HEK293T (cell line): ENCODE measurements at regions not wholly inside any gene's neighbourhood (a gene's known extent, or its start where the extent isn't known, plus 50 kb on each side); places are given as distances from the start of the nearest gene placed in this dataset.
"Not testable (repeated sequence)": the region's sequence is repeated elsewhere in the genome, so short reads cannot be mapped to it uniquely, and the experiment has no call there.

ENCODE experiments used
- CTCF ChIA-PET: fragments of 350-600 bp; formaldehyde crosslinking; extraction: SDS; loops from one replicate; lab custom pipeline; 2021; ENCODE audit warnings: antibody characterized with exemption, inconsistent platforms; lab: Yijun Ruan, JAX
- POLR2A ChIA-PET: fragments of 350-600 bp; formaldehyde crosslinking; extraction: SDS; loops from one replicate; lab custom pipeline; 2020; ENCODE audit warnings: antibody characterized with exemption, inconsistent platforms; lab: Yijun Ruan, JAX
- DNase-seq: peaks from one replicate; pipeline ENCODE4 v3.0.0; 2012; ENCODE audit warnings: mixed read lengths; ENCODE audit errors: extremely low spot score
- ARNT ChIP-seq: fragments of 450-650 bp; IDR thresholded peaks from 2 replicates; pipeline ENCODE4 v1.6.1; 2017; ENCODE audit warnings: mild to moderate bottlenecking
- BHLHE40 ChIP-seq: fragments of 450-650 bp; IDR thresholded peaks from 2 replicates; pipeline ENCODE4 v1.6.1; 2016; ENCODE audit warnings: mild to moderate bottlenecking, moderate library complexity, borderline replicate concordance
- CTBP1 ChIP-seq: fragments of 450-650 bp; IDR thresholded peaks from 2 replicates; pipeline ENCODE4 v1.6.1; 2016; ENCODE audit warnings: borderline replicate concordance
- ELF4 ChIP-seq: fragments of 450-650 bp; IDR thresholded peaks from 2 replicates; pipeline ENCODE4 v1.6.1; 2017; ENCODE audit warnings: antibody characterized with exemption
- FOXA1 ChIP-seq: fragments of 450-650 bp; IDR thresholded peaks from 2 replicates; pipeline ENCODE4 v1.6.1; 2016; ENCODE audit warnings: mild to moderate bottlenecking
- FOXK2 ChIP-seq: fragments of 450-650 bp; IDR thresholded peaks from 2 replicates; pipeline ENCODE4 v1.6.1; 2016; ENCODE audit warnings: mild to moderate bottlenecking
- FOXM1 ChIP-seq: fragments of 450-650 bp; IDR thresholded peaks from 2 replicates; pipeline ENCODE4 v1.6.1; 2017; ENCODE audit warnings: mild to moderate bottlenecking, borderline replicate concordance
- HDGF ChIP-seq: fragments of 450-650 bp; IDR thresholded peaks from 2 replicates; pipeline ENCODE4 v1.6.1; 2017; ENCODE audit warnings: antibody characterized with exemption, borderline replicate concordance
- L3MBTL2 ChIP-seq: fragments of 450-650 bp; conservative IDR thresholded peaks from 2 replicates; pipeline ENCODE4 v1.6.1; 2016; ENCODE audit warnings: mild to moderate bottlenecking
- LEF1 ChIP-seq: fragments of 450-650 bp; IDR thresholded peaks from 2 replicates; pipeline ENCODE4 v1.6.1; 2017; ENCODE audit warnings: mild to moderate bottlenecking, borderline replicate concordance
- NFRKB ChIP-seq: fragments of 450-650 bp; IDR thresholded peaks from 2 replicates; pipeline ENCODE4 v1.6.1; 2016; ENCODE audit warnings: mild to moderate bottlenecking, moderate library complexity
- PKNOX1 ChIP-seq: fragments of 450-650 bp; IDR thresholded peaks from 2 replicates; pipeline ENCODE4 v1.6.1; 2016
- SP1 ChIP-seq: fragments of 450-650 bp; IDR thresholded peaks from 2 replicates; pipeline ENCODE4 v1.6.1; 2017
- SUZ12 ChIP-seq: fragments of 450-650 bp; IDR thresholded peaks from 2 replicates; pipeline ENCODE4 v1.6.1; 2016; ENCODE audit warnings: mild to moderate bottlenecking
- TARDBP ChIP-seq: fragments of 450-650 bp; IDR thresholded peaks from 2 replicates; pipeline ENCODE4 v1.6.1; 2016
- ZNF384 ChIP-seq: fragments of 450-650 bp; IDR thresholded peaks from 2 replicates; pipeline ENCODE4 v1.6.1; 2016

DNA sequence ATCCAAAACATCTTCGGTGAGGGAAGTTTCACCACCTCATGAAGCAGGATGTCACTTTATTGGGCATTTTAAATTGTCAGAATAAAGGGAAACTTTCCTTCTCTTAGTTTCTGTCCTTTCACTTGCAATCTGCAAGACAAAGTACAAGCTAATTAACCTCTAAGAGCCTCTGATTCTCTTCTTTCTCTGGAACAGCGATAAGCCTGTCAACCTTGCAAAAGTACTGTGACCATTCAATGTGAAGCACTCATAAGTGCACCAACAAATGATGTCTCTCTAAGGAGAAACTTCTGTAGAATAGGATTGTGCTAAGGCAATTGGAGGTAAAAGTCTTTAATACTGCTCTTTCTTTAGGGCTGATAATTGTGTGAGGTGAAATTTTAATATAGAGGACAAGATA is 1622.3 kb downstream of the CDH8 start:
- ChIA-PET POLR2A (no interaction called here), CTCF (no interaction called here)
- no peak for DNase-seq
- no peak for TF ChIP-seq BHLHE40
- TF ChIP-seq FOXM1: no peak
- TF ChIP-seq FOXK2: no peak
- no peak for TF ChIP-seq ZNF384
- TF ChIP-seq CTBP1: no peak
- no peak for TF ChIP-seq PKNOX1
- no peak for TF ChIP-seq HDGF

DNA sequence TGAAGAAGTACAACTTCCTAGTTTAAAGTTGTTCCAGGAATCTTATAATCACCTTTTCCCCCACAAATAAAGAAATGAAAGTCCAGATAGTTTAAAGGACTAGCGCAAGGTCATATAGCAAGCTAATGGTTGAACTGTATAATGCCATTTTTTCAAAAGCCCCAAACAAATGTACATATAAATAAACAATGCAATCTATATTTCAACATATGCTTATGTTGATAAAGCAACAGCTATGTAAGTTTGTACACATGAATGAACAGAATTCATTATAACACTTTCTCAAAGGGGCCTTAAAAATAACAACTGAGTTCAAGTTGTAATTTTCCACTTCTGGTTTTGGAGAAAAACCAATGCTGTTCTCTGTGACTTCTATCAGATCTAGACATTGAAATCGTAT is 1628.6 kb downstream of the CDH8 start:
- ChIA-PET CTCF (no interaction called here), POLR2A (no interaction called here)
- DNase-seq: no peak
- no peak for TF ChIP-seq SUZ12
- TF ChIP-seq FOXK2: no peak
- TF ChIP-seq BHLHE40: no peak
- no peak for TF ChIP-seq HDGF
- TF ChIP-seq ZNF384: no peak
- no peak for TF ChIP-seq LEF1

DNA sequence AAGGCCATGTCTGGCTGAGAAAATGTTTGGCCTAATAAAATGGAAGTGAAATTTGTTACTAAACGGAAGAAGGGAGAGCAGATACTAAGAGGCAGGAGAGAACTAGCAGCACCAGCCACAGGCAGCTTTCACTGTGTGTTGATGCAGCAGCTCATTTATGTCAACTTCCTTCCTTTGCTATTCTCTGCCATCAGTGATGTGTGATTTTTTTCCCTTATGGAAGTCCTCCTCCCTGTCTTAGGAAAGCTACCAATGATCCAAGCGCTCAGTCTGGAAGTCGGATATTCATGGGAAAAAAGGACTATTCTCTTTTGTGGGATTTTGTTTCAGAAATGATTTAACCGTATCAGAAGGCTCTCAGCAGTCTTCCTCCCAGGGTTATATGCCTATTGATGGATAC is 1629.2 kb downstream of the CDH8 start:
- no peak for DNase-seq
- TF ChIP-seq SUZ12: no peak
- ChIA-PET CTCF (no interaction called here), POLR2A (no interaction called here)

DNA sequence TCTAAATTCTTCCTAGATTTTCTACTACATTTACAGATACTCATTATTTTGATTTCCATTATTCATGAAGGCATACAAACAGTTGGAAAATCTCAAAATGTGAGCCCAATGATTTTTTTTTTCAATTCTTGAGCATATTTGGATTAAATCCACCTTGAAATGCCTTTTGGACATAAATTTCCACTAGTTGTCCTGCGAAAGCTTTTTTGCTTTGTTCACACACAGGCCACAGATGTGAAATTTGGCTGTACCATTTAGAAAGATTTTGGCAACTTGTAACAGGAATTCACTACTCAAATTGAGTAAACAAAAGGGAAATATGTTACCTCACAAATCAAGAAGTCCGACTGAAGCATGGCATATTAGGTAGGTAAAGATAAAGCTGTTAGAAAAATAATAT is 1631.0 kb downstream of the CDH8 start:
- ChIA-PET CTCF (no interaction called here), POLR2A (no interaction called here)
- no peak for DNase-seq
- TF ChIP-seq LEF1: no peak
- no peak for TF ChIP-seq HDGF
- no peak for TF ChIP-seq CTBP1
- no peak for TF ChIP-seq BHLHE40
- no peak for TF ChIP-seq SP1
- TF ChIP-seq ARNT: no peak
- no peak for TF ChIP-seq FOXM1
- no peak for TF ChIP-seq L3MBTL2
- no peak for TF ChIP-seq ELF4
- TF ChIP-seq PKNOX1: no peak
- TF ChIP-seq TARDBP: no peak
- no peak for TF ChIP-seq NFRKB
- no peak for TF ChIP-seq FOXK2
- no peak for TF ChIP-seq FOXA1
- TF ChIP-seq ZNF384: no peak
- no peak for TF ChIP-seq SUZ12

DNA sequence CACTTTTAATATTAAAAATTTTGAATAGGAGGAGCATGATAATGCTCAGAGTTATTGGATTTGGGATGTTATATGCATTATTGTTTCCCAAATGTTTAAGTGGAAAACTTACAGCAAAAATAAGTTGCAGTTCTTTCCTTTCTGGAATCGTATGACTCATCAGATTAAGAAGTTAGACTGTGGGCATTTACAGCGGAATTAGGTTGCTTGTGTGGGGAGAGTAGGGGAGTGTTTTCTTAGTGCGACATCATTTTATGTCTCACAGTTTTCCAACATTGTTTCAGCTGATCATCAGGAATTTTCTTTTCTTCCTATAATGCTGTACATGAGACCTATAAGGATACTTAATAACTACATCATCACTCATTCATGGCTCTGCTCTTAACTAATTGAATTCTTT is 1631.8 kb downstream of the CDH8 start:
- CTCF ChIA-PET: no interaction called here
- TF ChIP-seq SP1 (no peak), FOXM1 (no peak), FOXA1 (no peak), LEF1 (no peak), HDGF (no peak), L3MBTL2 (no peak), ELF4 (no peak), CTBP1 (no peak), BHLHE40 (no peak), ZNF384 (no peak), FOXK2 (no peak), PKNOX1 (no peak), ARNT (no peak), TARDBP (no peak), SUZ12 (no peak), NFRKB (no peak)
- POLR2A ChIA-PET: no interaction called here
- DNase-seq: no peak

DNA sequence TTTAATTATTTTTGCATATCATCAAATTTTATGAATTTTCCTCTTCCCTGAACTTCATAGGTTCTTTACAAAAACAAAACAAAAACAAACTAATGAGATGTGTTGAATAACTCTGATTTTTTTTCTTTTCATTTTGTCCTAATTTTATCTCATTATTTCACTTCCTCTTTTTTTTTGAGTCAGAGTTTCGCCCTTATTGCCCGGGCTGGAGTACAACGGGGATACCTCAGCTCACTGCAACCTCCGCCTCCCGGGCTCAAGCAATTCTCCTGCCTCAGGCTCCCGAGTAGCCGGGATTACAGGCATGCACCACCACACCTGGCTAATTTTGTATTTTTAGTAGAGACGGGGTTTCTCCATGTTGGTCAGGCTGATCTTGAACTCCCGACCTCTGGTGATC is 1633.3 kb downstream of the CDH8 start:
- CTCF ChIA-PET, DNase-seq, POLR2A ChIA-PET: not testable (repeated sequence)

- POLR2A ChIA-PET: no interaction called here
- DNase-seq: no peak
- CTCF ChIA-PET: no interaction called here
- TF ChIP-seq ELF4 (no peak), NFRKB (no peak), FOXK2 (no peak), TARDBP (no peak), CTBP1 (no peak), ZNF384 (no peak), PKNOX1 (no peak), HDGF (no peak)
Measured at GRCh38 chr16:60392380-60392779, 1643.9 kb downstream of the CDH8 start.
